ENCODE measurements at regions not wholly inside any gene's neighbourhood (a gene's known extent, or its start where the extent isn't known, plus 50 kb on each side); places are given as distances from the start of the nearest gene placed in this dataset.

DNA sequence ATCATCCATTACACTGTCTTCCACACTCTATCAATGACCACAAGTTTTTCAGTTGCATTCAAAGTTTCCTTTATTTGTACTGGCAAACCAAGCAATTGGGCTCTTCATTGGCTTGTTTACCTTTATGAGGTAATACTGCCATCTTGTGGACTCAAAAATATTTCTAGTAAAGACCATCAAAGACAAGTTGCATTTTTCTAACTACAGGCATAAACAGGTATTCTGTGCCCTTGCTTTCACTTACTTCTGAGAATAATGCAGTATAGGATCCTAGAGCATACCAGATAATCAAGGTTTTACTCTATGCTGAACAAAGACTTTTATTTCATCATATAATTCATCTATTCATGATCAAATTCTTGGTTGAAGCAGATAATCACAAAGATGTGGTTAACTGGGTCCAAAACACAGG lies 173.7 kb upstream of the POU5F2 start:
- TF ChIP-seq, protein P1, sequence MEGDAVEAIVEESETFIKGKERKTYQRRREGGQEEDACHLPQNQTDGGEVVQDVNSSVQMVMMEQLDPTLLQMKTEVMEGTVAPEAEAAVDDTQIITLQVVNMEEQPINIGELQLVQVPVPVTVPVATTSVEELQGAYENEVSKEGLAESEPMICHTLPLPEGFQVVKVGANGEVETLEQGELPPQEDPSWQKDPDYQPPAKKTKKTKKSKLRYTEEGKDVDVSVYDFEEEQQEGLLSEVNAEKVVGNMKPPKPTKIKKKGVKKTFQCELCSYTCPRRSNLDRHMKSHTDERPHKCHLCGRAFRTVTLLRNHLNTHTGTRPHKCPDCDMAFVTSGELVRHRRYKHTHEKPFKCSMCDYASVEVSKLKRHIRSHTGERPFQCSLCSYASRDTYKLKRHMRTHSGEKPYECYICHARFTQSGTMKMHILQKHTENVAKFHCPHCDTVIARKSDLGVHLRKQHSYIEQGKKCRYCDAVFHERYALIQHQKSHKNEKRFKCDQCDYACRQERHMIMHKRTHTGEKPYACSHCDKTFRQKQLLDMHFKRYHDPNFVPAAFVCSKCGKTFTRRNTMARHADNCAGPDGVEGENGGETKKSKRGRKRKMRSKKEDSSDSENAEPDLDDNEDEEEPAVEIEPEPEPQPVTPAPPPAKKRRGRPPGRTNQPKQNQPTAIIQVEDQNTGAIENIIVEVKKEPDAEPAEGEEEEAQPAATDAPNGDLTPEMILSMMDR (IDR thresholded peaks at IDR 0.05) = peak in 2 of 3 donors; percentile 33 to 40
- no peak for TF ChIP-seq POLR2AphosphoS5 (IDR thresholded peaks at IDR 0.05)
